NCI-H524 treated with DMSO at 0.1 percent for 48 hours (cell line): ENCODE measurements at regions not wholly inside any gene's neighbourhood (a gene's known extent, or its start where the extent isn't known, plus 50 kb on each side); places are given as distances from the start of the nearest gene placed in this dataset.
"Not testable (repeated sequence)": the region's sequence is repeated elsewhere in the genome, so short reads cannot be mapped to it uniquely, and the experiment has no call there.

Experiments used
- DNase-seq: peaks from one replicate; lab custom pipeline; 2025; lab: John Stamatoyannopoulos, UW

- no peak for DNase-seq
Observed at GRCh38 chr5:67643536-67643935, 446.9 kb upstream of the CD180 start.

GRCh38 chr5:67639976-67640375, 443.4 kb upstream of the CD180 start:
- DNase-seq = peak; percentile 8

- no peak for DNase-seq
Observed at GRCh38 chr5:67639313-67639712, 442.7 kb upstream of the CD180 start.

- DNase-seq = no peak
Observed at GRCh38 chr5:67636850-67637524, 440.4 kb upstream of the CD180 start.

GRCh38 chr5:67636091-67636490, 439.5 kb upstream of the CD180 start:
- no peak for DNase-seq

- not testable (repeated sequence) for DNase-seq
Observed at GRCh38 chr5:67627079-67627478, 430.5 kb upstream of the CD180 start.

GRCh38 chr5:67623078-67623477, 426.5 kb upstream of the CD180 start:
- DNase-seq = no peak

- no peak for DNase-seq
Observed at GRCh38 chr5:67620424-67621397, 424.1 kb upstream of the CD180 start.

- DNase-seq = no peak
Observed at GRCh38 chr5:67619636-67620035, 423.0 kb upstream of the CD180 start.

- DNase-seq = no peak
Observed at GRCh38 chr5:67619235-67619634, 422.6 kb upstream of the CD180 start.

- no peak for DNase-seq
Observed at GRCh38 chr5:67617051-67617450, 420.5 kb upstream of the CD180 start.

- peak; percentile 5 for DNase-seq
Observed at GRCh38 chr5:67612961-67613360, 416.4 kb upstream of the CD180 start.

- no peak for DNase-seq
Observed at GRCh38 chr5:67610186-67610912, 413.8 kb upstream of the CD180 start.

GRCh38 chr5:67607958-67608357, 411.4 kb upstream of the CD180 start:
- DNase-seq = no peak

- no peak for DNase-seq
Observed at GRCh38 chr5:67606586-67606947, 410.0 kb upstream of the CD180 start.

GRCh38 chr5:67605730-67606585, 409.4 kb upstream of the CD180 start:
- DNase-seq = no peak

GRCh38 chr5:67591491-67591890, 394.9 kb upstream of the CD180 start:
- DNase-seq = no peak

- DNase-seq = no peak
Observed at GRCh38 chr5:67588389-67588788, 391.8 kb upstream of the CD180 start.

GRCh38 chr5:67581203-67581602, 384.6 kb upstream of the CD180 start:
- DNase-seq = no peak

- no peak for DNase-seq
Observed at GRCh38 chr5:67578011-67578410, 381.4 kb upstream of the CD180 start.

GRCh38 chr5:67577424-67577823, 380.8 kb upstream of the CD180 start:
- no peak for DNase-seq

- DNase-seq = no peak
Observed at GRCh38 chr5:67576112-67576511, 379.5 kb upstream of the CD180 start.
